ENCODE measurements at regions not wholly inside any gene's neighbourhood (a gene's known extent, or its start where the extent isn't known, plus 50 kb on each side); places are given as distances from the start of the nearest gene placed in this dataset.

DNA sequence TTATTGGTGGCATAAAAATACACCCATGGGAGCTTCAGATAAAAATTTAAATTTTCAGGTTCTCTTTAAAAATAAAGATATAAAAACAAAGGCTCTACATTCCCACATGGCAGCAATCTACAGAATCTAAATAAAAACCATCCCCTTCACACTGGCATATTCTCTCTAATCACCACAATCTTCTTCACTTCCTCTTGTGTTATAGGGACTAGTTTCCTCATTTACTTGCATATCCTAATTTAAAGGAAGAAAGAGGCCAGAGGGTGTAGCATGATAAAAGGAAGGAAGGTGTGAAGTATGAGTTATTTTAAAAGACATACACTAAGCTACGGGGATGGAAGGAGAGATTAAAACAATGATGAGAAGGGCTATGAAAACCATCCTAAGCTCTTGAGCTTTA is 390.5 kb downstream of the ZNF608 start:
- TF ChIP-seq CTCF (IDR thresholded peaks at IDR 0.05) = no peak
- no peak for TF ChIP-seq POLR2A (IDR thresholded peaks at IDR 0.05)

Data from lower leg skin (tissue), 3 donors.